ENCODE measurements at regions not wholly inside any gene's neighbourhood (a gene's known extent, or its start where the extent isn't known, plus 50 kb on each side); places are given as distances from the start of the nearest gene placed in this dataset.

- peaks cover 19% of the 10 kb centered on the region for H3K27me3 Mint-ChIP-seq
- DNase-seq (ENCODE audit: low spot score, unreplicated experiment): no peak
- no peak overlapping the region for H3K27ac Mint-ChIP-seq
- no peak overlapping the region for H3K4me3 Mint-ChIP-seq (ENCODE audit: low read depth)
- H3K36me3 Mint-ChIP-seq (ENCODE audit: insufficient read depth): no peaks in the 10 kb centered on the region
- H3K9me3 Mint-ChIP-seq (ENCODE audit: low read depth): peaks cover 3% of the 10 kb centered on the region
- H3K4me1 Mint-ChIP-seq (ENCODE audit: low read depth): no peaks in the 10 kb centered on the region
- no peak for TF ChIP-seq CTCF (IDR thresholded peaks at IDR 0.05; ENCODE audit: unreplicated experiment)
Measured at GRCh38 chr2:235206399-235206798, 254.6 kb downstream of the SH3BP4 start.

DNA sequence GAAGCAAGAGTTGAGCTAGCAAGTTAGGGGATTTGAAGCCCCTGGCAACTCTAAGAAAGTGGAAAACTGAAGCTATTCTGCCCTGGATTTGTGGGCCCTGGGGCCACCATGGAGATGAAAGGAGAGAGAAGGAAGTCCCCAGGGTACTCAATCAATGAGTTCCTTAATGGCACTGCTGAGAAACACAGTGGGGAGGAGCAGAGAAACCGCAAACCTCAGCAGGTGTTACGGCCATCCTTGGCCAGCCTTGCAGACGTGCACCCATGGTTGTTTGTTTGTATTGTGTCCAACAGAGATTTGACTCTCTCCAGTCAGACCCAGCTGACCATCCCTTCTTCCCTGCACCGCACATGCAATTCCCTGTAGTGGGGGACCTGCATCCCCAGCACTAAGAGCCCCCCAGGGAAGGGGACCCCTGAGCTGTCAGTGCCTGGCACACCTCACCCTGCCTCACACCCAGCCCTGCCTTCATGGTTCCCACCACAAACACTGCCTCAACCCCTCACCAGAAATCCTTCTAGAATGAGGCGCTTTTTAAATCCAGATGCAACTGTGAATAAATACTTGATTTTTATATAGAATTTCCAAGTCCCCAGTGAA lies 255.3 kb downstream of the SH3BP4 start:
- Mint-ChIP-seq H3K36me3 (ENCODE audit: insufficient read depth) (no peaks in the 10 kb centered on the region), H3K9me3 (ENCODE audit: low read depth) (peaks cover 3% of the 10 kb centered on the region), H3K27ac (no peak overlapping the region), H3K27me3 (peaks cover 13% of the 10 kb centered on the region), H3K4me1 (ENCODE audit: low read depth) (no peaks in the 10 kb centered on the region), H3K4me3 (ENCODE audit: low read depth) (no peak overlapping the region)
- DNase-seq (ENCODE audit: low spot score, unreplicated experiment): no peak
- no peak for TF ChIP-seq CTCF (IDR thresholded peaks at IDR 0.05; ENCODE audit: unreplicated experiment)

DNA sequence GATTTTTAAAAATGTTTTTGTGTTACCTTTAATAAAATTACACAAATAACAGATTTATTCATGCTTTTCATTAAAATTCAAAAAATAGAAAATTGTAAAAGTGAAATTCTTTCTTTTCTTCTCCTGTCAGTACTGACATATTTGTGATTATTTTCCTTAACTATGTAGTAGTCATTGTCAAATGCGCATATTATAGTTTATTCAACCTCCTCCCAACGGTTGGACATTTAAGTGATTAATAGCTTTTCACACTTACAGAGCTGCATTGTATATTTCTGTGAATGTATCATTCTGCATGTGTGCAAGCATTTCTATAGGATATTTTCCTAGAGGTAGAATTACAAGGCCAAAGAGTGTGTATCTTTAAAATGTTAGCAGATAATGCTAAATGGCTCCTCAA lies 259.2 kb downstream of the SH3BP4 start:
- Mint-ChIP-seq H3K27ac (no peak overlapping the region), H3K4me3 (ENCODE audit: low read depth) (no peak overlapping the region), H3K9me3 (ENCODE audit: low read depth) (peaks cover 3% of the 10 kb centered on the region), H3K27me3 (peaks cover 18% of the 10 kb centered on the region), H3K36me3 (ENCODE audit: insufficient read depth) (no peaks in the 10 kb centered on the region), H3K4me1 (ENCODE audit: low read depth) (no peaks in the 10 kb centered on the region)
- no peak for TF ChIP-seq CTCF (IDR thresholded peaks at IDR 0.05; ENCODE audit: unreplicated experiment)
- no peak for DNase-seq (ENCODE audit: low spot score, unreplicated experiment)

DNA sequence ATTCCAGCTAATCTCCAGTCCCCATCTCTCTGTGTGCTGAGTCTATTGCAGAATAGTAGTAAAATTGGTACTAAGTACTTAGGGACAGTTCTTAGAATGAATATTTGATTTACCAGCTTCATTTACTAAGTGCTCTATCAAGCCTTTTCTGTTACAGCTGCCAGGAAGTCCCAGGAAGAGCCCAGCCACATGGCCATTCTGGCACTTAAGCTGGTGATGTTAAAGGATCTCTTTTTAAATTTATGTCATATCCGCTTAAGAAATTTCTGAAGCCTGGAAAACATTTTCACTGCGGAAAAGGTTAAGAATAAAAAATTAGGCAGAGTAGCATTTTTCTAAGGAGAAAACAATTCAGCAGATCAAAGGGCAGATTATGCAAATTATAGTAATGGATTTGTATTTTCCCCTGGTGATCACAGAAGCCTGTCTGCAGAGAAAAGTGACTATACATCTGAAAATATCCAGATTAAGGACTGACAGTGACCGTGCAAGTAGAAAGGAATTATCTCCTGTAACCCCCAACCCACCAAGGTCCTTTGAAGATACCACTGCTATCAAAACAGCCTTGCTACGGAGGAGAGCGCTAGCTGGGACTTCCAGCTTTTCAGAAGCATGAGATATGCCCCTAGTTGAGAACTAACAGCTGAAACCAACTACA lies 260.8 kb downstream of the SH3BP4 start:
- Mint-ChIP-seq H3K4me3 (ENCODE audit: low read depth) (no peak overlapping the region), H3K4me1 (ENCODE audit: low read depth) (no peaks in the 10 kb centered on the region), H3K27ac (no peak overlapping the region)

GRCh38 chr2:235215248-235215647 lies 263.4 kb downstream of the SH3BP4 start:
- Mint-ChIP-seq H3K4me3 (ENCODE audit: low read depth) (no peak overlapping the region), H3K27ac (no peak overlapping the region), H3K4me1 (ENCODE audit: low read depth) (no peaks in the 10 kb centered on the region), H3K36me3 (ENCODE audit: insufficient read depth) (no peaks in the 10 kb centered on the region), H3K27me3 (peaks cover 14% of the 10 kb centered on the region), H3K9me3 (ENCODE audit: low read depth) (no peaks in the 10 kb centered on the region)
- TF ChIP-seq CTCF (IDR thresholded peaks at IDR 0.05; ENCODE audit: unreplicated experiment): no peak
- no peak for DNase-seq (ENCODE audit: low spot score, unreplicated experiment)

More for the DNA sequence above, 260.8 kb downstream of the SH3BP4 start:
- H3K9me3 Mint-ChIP-seq (ENCODE audit: low read depth): peaks cover 3% of the 10 kb centered on the region
- H3K27me3 Mint-ChIP-seq: peaks cover 11% of the 10 kb centered on the region
- TF ChIP-seq CTCF (IDR thresholded peaks at IDR 0.05; ENCODE audit: unreplicated experiment): no peak
- no peak for DNase-seq (ENCODE audit: low spot score, unreplicated experiment)
- H3K36me3 Mint-ChIP-seq (ENCODE audit: insufficient read depth): no peaks in the 10 kb centered on the region
